ENCODE measurements at regions not wholly inside any gene's neighbourhood (a gene's known extent, or its start where the extent isn't known, plus 50 kb on each side); places are given as distances from the start of the nearest gene placed in this dataset.

GRCh38 chr1:79386730-79387129 lies 380.2 kb upstream of the ADGRL4 start:
- Histone ChIP-seq H4K20me1 (ENCODE audit: insufficient read depth, low read length) (no peaks in the 10 kb centered on the region), H3K79me2 (ENCODE audit: insufficient read depth, low read length) (no peaks in the 10 kb centered on the region), H3K4me2 (replicated peaks; ENCODE audit: extremely low read depth, low read length, poor library complexity, severe bottlenecking) (no peak overlapping the region), H3K9me3 (replicated peaks in 1 of 2; ENCODE audit: control insufficient read depth in 1 of 2, insufficient read depth in 1 of 2, low read length in 2 of 2) (peaks cover 4 to 6% of the 10 kb centered on the region in 2 donors), H2AFZ (ENCODE audit: insufficient read depth, low read depth, low read length, poor library complexity, severe bottlenecking) (no peak overlapping the region), H3K27me3 (ENCODE audit: control insufficient read depth in 2 of 2, insufficient read depth in 2 of 2, low read length in 2 of 2) (no peaks in the 10 kb centered on the region), H3K4me3 (replicated peaks in 1 of 3; ENCODE audit: low read depth in 2 of 3, low read length in 3 of 3) (no peak overlapping the region), H3K9ac (ENCODE audit: insufficient read depth, low read length, poor library complexity, severe bottlenecking) (no peak overlapping the region), H3K36me3 (replicated peaks in 1 of 2; ENCODE audit: control insufficient read depth in 1 of 2, insufficient read depth in 2 of 2, low read length in 2 of 2) (no peaks in the 10 kb centered on the region), H3K27ac (ENCODE audit: low read depth in 1 of 2, low read length in 2 of 2) (no peak overlapping the region), H3K4me1 (ENCODE audit: control insufficient read depth in 1 of 2, insufficient read depth in 2 of 2, low read length in 2 of 2) (no peaks in the 10 kb centered on the region)
- intact Hi-C loops (cut with micrococcal nuclease) = no loop called here
- H3K4me1 Mint-ChIP-seq = no peaks in the 10 kb centered on the region
- no peak for DNase-seq
- H3K4me3 Mint-ChIP-seq = no peak overlapping the region
- no peaks in the 10 kb centered on the region for H3K27me3 Mint-ChIP-seq (ENCODE audit: low read depth in 3 of 3)
- H3K9me3 Mint-ChIP-seq = peaks cover 0 to 6% (median 2%) of the 10 kb centered on the region in 7 donors
- TF ChIP-seq CTCF (IDR thresholded peaks at IDR 0.05) = no peak
- H3K36me3 Mint-ChIP-seq = no peaks in the 10 kb centered on the region
- H3K27ac Mint-ChIP-seq = no peak overlapping the region
- WGBS (ENCODE audit: insufficient coverage) = no CpG with 5 or more reads among the region's 1 CpG

GRCh38 chr1:79380078-79380477 lies 373.5 kb upstream of the ADGRL4 start:
- Mint-ChIP-seq H3K4me1 (no peaks in the 10 kb centered on the region), H3K27me3 (ENCODE audit: low read depth in 3 of 3) (no peaks in the 10 kb centered on the region), H3K36me3 (no peaks in the 10 kb centered on the region), H3K27ac (no peak overlapping the region), H3K9me3 (peaks cover 0 to 5% (median 3%) of the 10 kb centered on the region in 7 donors), H3K4me3 (no peak overlapping the region)
- H2AFZ ChIP-seq (ENCODE audit: insufficient read depth, low read depth, low read length, poor library complexity, severe bottlenecking) = no peak overlapping the region
- no peaks in the 10 kb centered on the region for H3K36me3 ChIP-seq (replicated peaks in 1 of 2; ENCODE audit: control insufficient read depth in 1 of 2, insufficient read depth in 2 of 2, low read length in 2 of 2)
- H3K9ac ChIP-seq (ENCODE audit: insufficient read depth, low read length, poor library complexity, severe bottlenecking) = no peak overlapping the region
- H3K79me2 ChIP-seq (ENCODE audit: insufficient read depth, low read length) = no peaks in the 10 kb centered on the region
- intact Hi-C loops (cut with micrococcal nuclease) = no loop called here
- H3K27me3 ChIP-seq (ENCODE audit: control insufficient read depth in 2 of 2, insufficient read depth in 2 of 2, low read length in 2 of 2) = no peaks in the 10 kb centered on the region
- no peaks in the 10 kb centered on the region for H4K20me1 ChIP-seq (ENCODE audit: insufficient read depth, low read length)
- no CpG with 5 or more reads among the region's 3 CpGs for WGBS (ENCODE audit: insufficient coverage)
- DNase-seq = no peak
- no peaks in the 10 kb centered on the region for H3K4me1 ChIP-seq (ENCODE audit: control insufficient read depth in 1 of 2, insufficient read depth in 2 of 2, low read length in 2 of 2)
- no peak overlapping the region for H3K4me2 ChIP-seq (replicated peaks; ENCODE audit: extremely low read depth, low read length, poor library complexity, severe bottlenecking)
- TF ChIP-seq CTCF (IDR thresholded peaks at IDR 0.05) = no peak
- H3K27ac ChIP-seq (ENCODE audit: low read depth in 1 of 2, low read length in 2 of 2) = no peak overlapping the region
- peaks cover 0 to 3% of the 10 kb centered on the region in 2 donors for H3K9me3 ChIP-seq (replicated peaks in 1 of 2; ENCODE audit: control insufficient read depth in 1 of 2, insufficient read depth in 1 of 2, low read length in 2 of 2)
- no peak overlapping the region for H3K4me3 ChIP-seq (replicated peaks in 1 of 3; ENCODE audit: low read depth in 2 of 3, low read length in 3 of 3)
